ENCODE measurements at regions not wholly inside any gene's neighbourhood (a gene's known extent, or its start where the extent isn't known, plus 50 kb on each side); places are given as distances from the start of the nearest gene placed in this dataset.

GRCh38 chr2:49367003-49367402 lies 212.7 kb upstream of the FSHR start:
- H3K27ac ChIP-seq (ENCODE audit: low read length): no peak overlapping the region
- CTCF ChIA-PET: no interaction called here
- no peaks in the 10 kb centered on the region for H3K9me3 ChIP-seq (ENCODE audit: control insufficient read depth, insufficient read depth, low read depth, low read length)
- H3K4me1 ChIP-seq (ENCODE audit: control insufficient read depth, insufficient read depth, low read length): no peaks in the 10 kb centered on the region
- POLR2A ChIA-PET: no interaction called here
- in situ Hi-C loops (cut with HindIII; ENCODE audit: low pct_unique_long_range_greater_than_20kb, low sequenced_read_pairs): no loop called here
- no peaks in the 10 kb centered on the region for H3K27me3 ChIP-seq (ENCODE audit: control insufficient read depth, insufficient read depth, low read length)
- no peak for ATAC-seq
- intact Hi-C loops (cut with micrococcal nuclease; ENCODE audit: unreplicated experiment): no loop called here
- no peak for DNase-seq (ENCODE audit: low read depth, low spot score)
- no peaks in the 10 kb centered on the region for H3K36me3 ChIP-seq (ENCODE audit: control insufficient read depth, insufficient read depth, low read length)
- no peak for TF ChIP-seq SIN3A (IDR thresholded peaks at IDR 0.05; ENCODE audit: borderline replicate concordance, insufficient read depth, low read depth, low read length)
- TF ChIP-seq CTCF (IDR thresholded peaks at IDR 0.05): no peak
- no peak for TF ChIP-seq POLR2AphosphoS5 (IDR thresholded peaks at IDR 0.05; ENCODE audit: low read depth, low read length)
- no peak for TF ChIP-seq REST (IDR thresholded peaks at IDR 0.05; ENCODE audit: insufficient read depth in 1 of 2, low read depth in 2 of 2, low read length in 1 of 2)
- TF ChIP-seq TCF7L2 (IDR thresholded peaks at IDR 0.05; ENCODE audit: low read depth, low read length): no peak
- no TSS peak for BruUV-seq (replicated peaks)
- H3K4me3 ChIP-seq (ENCODE audit: low read depth in 2 of 2, low read length in 2 of 2): no peak overlapping the region

GRCh38 chr2:49360407-49360767 lies 206.1 kb upstream of the FSHR start:
- H3K36me3 ChIP-seq (ENCODE audit: control insufficient read depth, insufficient read depth, low read length): no peaks in the 10 kb centered on the region
- ChIA-PET CTCF (no interaction called here), POLR2A (no interaction called here)
- in situ Hi-C loops (cut with HindIII; ENCODE audit: low pct_unique_long_range_greater_than_20kb, low sequenced_read_pairs) (no loop called here), intact Hi-C loops (cut with micrococcal nuclease; ENCODE audit: unreplicated experiment) (no loop called here)
- ATAC-seq (no peak), DNase-seq (ENCODE audit: low read depth, low spot score) (no peak)
- H3K9me3 ChIP-seq (ENCODE audit: control insufficient read depth, insufficient read depth, low read depth, low read length): no peaks in the 10 kb centered on the region
- no peaks in the 10 kb centered on the region for H3K4me1 ChIP-seq (ENCODE audit: control insufficient read depth, insufficient read depth, low read length)
- TF ChIP-seq CTCF (IDR thresholded peaks at IDR 0.05) (no peak), REST (IDR thresholded peaks at IDR 0.05; ENCODE audit: insufficient read depth in 1 of 2, low read depth in 2 of 2, low read length in 1 of 2) (no peak), SIN3A (IDR thresholded peaks at IDR 0.05; ENCODE audit: borderline replicate concordance, insufficient read depth, low read depth, low read length) (no peak), TCF7L2 (IDR thresholded peaks at IDR 0.05; ENCODE audit: low read depth, low read length) (no peak), POLR2AphosphoS5 (IDR thresholded peaks at IDR 0.05; ENCODE audit: low read depth, low read length) (no peak)
- BruUV-seq (replicated peaks): no TSS peak
- H3K4me3 ChIP-seq (ENCODE audit: low read depth in 2 of 2, low read length in 2 of 2): no peak overlapping the region
- no peaks in the 10 kb centered on the region for H3K27me3 ChIP-seq (ENCODE audit: control insufficient read depth, insufficient read depth, low read length)
- no peak overlapping the region for H3K27ac ChIP-seq (ENCODE audit: low read length)

All from Panc1 (cell line).